Caco-2 (cell line): ENCODE measurements at regions not wholly inside any gene's neighbourhood (a gene's known extent, or its start where the extent isn't known, plus 50 kb on each side); places are given as distances from the start of the nearest gene placed in this dataset.

Experiments used
- BruUV-seq: library from RNA; stranded (reverse); fragments of 400-500 nt; replicated peaks from 2 replicates; lab custom pipeline; 2021; lab: Mats Ljungman, UMichigan
- CTCF ChIA-PET: fragments of 300-600 bp; sonication (Branson Sonifier 250); formaldehyde crosslinking; loops from one replicate; lab custom pipeline; 2022; ENCODE audit warnings: antibody characterized with exemption; lab: Charles Lee
- POLR2A ChIA-PET: fragments of 300-600 bp; sonication (Branson Sonifier 250); formaldehyde crosslinking; loops from one replicate; lab custom pipeline; 2022; ENCODE audit warnings: antibody characterized with exemption; lab: Charles Lee
- DNase-seq, 2 experiments: peaks; one replicate each; pipeline versions ENCODE4 v3.0.0 to v3.0.0-alpha.2; 2020 to 2022
- H3K27me3 ChIP-seq: replicated peaks from 2 replicates; pipeline ENCODE4 v1.6.0; 2011; ENCODE audit warnings: low read length; ENCODE audit not compliant: control insufficient read depth, insufficient read depth
- H3K36me3 ChIP-seq: 2 replicates; pipeline ENCODE4 v1.5.1; 2011; ENCODE audit warnings: low read length; ENCODE audit not compliant: control insufficient read depth, insufficient read depth
- H3K4me1 ChIP-seq: fragments of 250-450 bp; sonication (Bioruptor Pico); 2 replicates; pipeline ENCODE4 v1.5.1; 2020; ENCODE audit warnings: mild to moderate bottlenecking
- H3K4me3 ChIP-seq: 2 replicates; pipeline ENCODE4 v1.5.1; 2011; ENCODE audit warnings: low read depth, mild to moderate bottlenecking, control low read depth, low read length
- H3K9me3 ChIP-seq: fragments of 250-450 bp; sonication (Bioruptor Pico); 2 replicates; pipeline ENCODE4 v1.5.1; 2020; ENCODE audit warnings: mild to moderate bottlenecking, moderate library complexity
- H3K27ac Mint-ChIP-seq: one replicate; pipeline ENCODE4 v1.8.0; 2022; ENCODE audit warnings: mixed read lengths; ENCODE audit not compliant: unreplicated experiment
- H3K27me3 Mint-ChIP-seq: one replicate; pipeline ENCODE4 v1.8.0; 2022; ENCODE audit warnings: mixed read lengths; ENCODE audit not compliant: insufficient read depth, unreplicated experiment
- H3K36me3 Mint-ChIP-seq: one replicate; pipeline ENCODE4 v1.8.0; 2022; ENCODE audit warnings: mild to moderate bottlenecking, mixed read lengths; ENCODE audit not compliant: insufficient read depth, unreplicated experiment
- H3K4me1 Mint-ChIP-seq: one replicate; pipeline ENCODE4 v1.8.0; 2022; ENCODE audit warnings: low read depth, mixed read lengths; ENCODE audit not compliant: unreplicated experiment
- H3K4me3 Mint-ChIP-seq: one replicate; pipeline ENCODE4 v1.8.0; 2022; ENCODE audit warnings: mild to moderate bottlenecking, moderate library complexity, mixed read lengths; ENCODE audit not compliant: unreplicated experiment
- H3K9me3 Mint-ChIP-seq: one replicate; pipeline ENCODE4 v1.8.0; 2022; ENCODE audit warnings: mixed read lengths; ENCODE audit not compliant: unreplicated experiment
- CTCF ChIP-seq, 2 experiments: fragments of 200-600 bp in 1 of 2; IDR thresholded peaks; 1 replicate in 1 of 2; 2 replicates in 1 of 2; pipeline versions ENCODE4 v1.5.1 to v1.8.0; 2011 to 2022; ENCODE audit warnings: antibody characterized with exemption in 1 of 2, control low read depth in 1 of 2, inconsistent platforms in 1 of 2, low read depth in 1 of 2, low read length in 1 of 2, mild to moderate bottlenecking in 1 of 2, moderate library complexity in 1 of 2; ENCODE audit not compliant: insufficient read depth in 1 of 2, severe bottlenecking in 1 of 2, unreplicated experiment in 1 of 2
- intact Hi-C: fragments of 100-400 bp; cut with micrococcal nuclease; formaldehyde crosslinking; loops from one replicate; pipeline ENCODE4 v1.10.0; 2022; ENCODE audit not compliant: unreplicated experiment

- CTCF ChIA-PET, result no interaction called here
- intact Hi-C loops, result no loop called here
- POLR2A ChIA-PET, result no interaction called here
- no peak for DNase-seq
- H3K4me3 Mint-ChIP-seq, result no peak overlapping the region
- H3K9me3 Mint-ChIP-seq, result no peaks in the 10 kb centered on the region
- no peak overlapping the region for H3K27ac Mint-ChIP-seq
- no peaks in the 10 kb centered on the region for H3K4me1 Mint-ChIP-seq
- BruUV-seq, result no TSS peak
- Histone ChIP-seq H3K36me3 (no peaks in the 10 kb centered on the region), H3K4me1 (no peaks in the 10 kb centered on the region), H3K27me3 (no peaks in the 10 kb centered on the region; the same call in none of the 2 replicates), H3K4me3 (no peak overlapping the region), H3K9me3 (no peaks in the 10 kb centered on the region)
- peaks cover 10% of the 10 kb centered on the region for H3K27me3 Mint-ChIP-seq
- H3K36me3 Mint-ChIP-seq, result no peaks in the 10 kb centered on the region
- TF ChIP-seq CTCF (IDR thresholded peaks at IDR 0.05; ENCODE audit: insufficient read depth in 1 of 2, low read depth in 1 of 2, low read length in 1 of 2, severe bottlenecking in 1 of 2, unreplicated experiment in 1 of 2), result no peak
Observed at GRCh38 chr1:181396171-181396670, 87.1 kb upstream of the CACNA1E start.

GRCh38 chr1:181396811-181397210, 86.5 kb upstream of the CACNA1E start:
- DNase-seq, result no peak
- CTCF ChIA-PET, result no interaction called here
- POLR2A ChIA-PET, result no interaction called here

GRCh38 chr1:181397845-181398244, 85.5 kb upstream of the CACNA1E start:
- Histone ChIP-seq H3K4me3 (no peak overlapping the region), H3K36me3 (no peaks in the 10 kb centered on the region), H3K4me1 (no peaks in the 10 kb centered on the region), H3K9me3 (no peaks in the 10 kb centered on the region), H3K27me3 (no peaks in the 10 kb centered on the region; the same call in 1 of the 2 replicates)
- peaks cover 9% of the 10 kb centered on the region for H3K27me3 Mint-ChIP-seq
- no peaks in the 10 kb centered on the region for H3K36me3 Mint-ChIP-seq
- intact Hi-C loops, result no loop called here
- POLR2A ChIA-PET, result no interaction called here
- BruUV-seq, result no TSS peak
- no peak for TF ChIP-seq CTCF (IDR thresholded peaks at IDR 0.05; ENCODE audit: insufficient read depth in 1 of 2, low read depth in 1 of 2, low read length in 1 of 2, severe bottlenecking in 1 of 2, unreplicated experiment in 1 of 2)
- H3K27ac Mint-ChIP-seq, result no peak overlapping the region
- DNase-seq, result no peak
- CTCF ChIA-PET, result no interaction called here
- no peaks in the 10 kb centered on the region for H3K9me3 Mint-ChIP-seq
- H3K4me3 Mint-ChIP-seq, result no peak overlapping the region
- H3K4me1 Mint-ChIP-seq, result no peaks in the 10 kb centered on the region

More at GRCh38 chr1:181396811-181397210, 86.5 kb upstream of the CACNA1E start:
- Mint-ChIP-seq H3K4me1 (no peaks in the 10 kb centered on the region), H3K36me3 (no peaks in the 10 kb centered on the region), H3K27me3 (peaks cover 11% of the 10 kb centered on the region), H3K4me3 (no peak overlapping the region), H3K27ac (no peak overlapping the region), H3K9me3 (no peaks in the 10 kb centered on the region)
- intact Hi-C loops, result no loop called here
- no peak overlapping the region for H3K4me3 ChIP-seq
- BruUV-seq, result no TSS peak
- no peak for TF ChIP-seq CTCF (IDR thresholded peaks at IDR 0.05; ENCODE audit: insufficient read depth in 1 of 2, low read depth in 1 of 2, low read length in 1 of 2, severe bottlenecking in 1 of 2, unreplicated experiment in 1 of 2)
- H3K27me3 ChIP-seq, result no peaks in the 10 kb centered on the region; the same call in 1 of the 2 replicates
- no peaks in the 10 kb centered on the region for H3K36me3 ChIP-seq
- H3K4me1 ChIP-seq, result no peaks in the 10 kb centered on the region
- H3K9me3 ChIP-seq, result no peaks in the 10 kb centered on the region
